CD14-positive monocyte (primary cell): ENCODE measurements at regions not wholly inside any gene's neighbourhood (a gene's known extent, or its start where the extent isn't known, plus 50 kb on each side); places are given as distances from the start of the nearest gene placed in this dataset.

Source experiments
- DNase-seq, 3 donors: peaks; one replicate each; pipeline ENCODE4 v3.0.0-alpha.2; 2011 to 2022
- H2AFZ ChIP-seq: 2 replicates; pipeline ENCODE4 v1.6.0; 2012; ENCODE audit warnings: mild to moderate bottlenecking, low read depth, low read length, inconsistent platforms; ENCODE audit not compliant: insufficient read depth, poor library complexity, severe bottlenecking
- H3K27ac ChIP-seq, 2 donors: 1 replicate in 1 of 2; 2 replicates in 1 of 2; pipeline ENCODE4 v1.5.1; 2012 to 2013; ENCODE audit warnings: low read length in 2 of 2, control low read depth in 1 of 2, inconsistent platforms in 1 of 2, low read depth in 1 of 2, mild to moderate bottlenecking in 1 of 2
- H3K27me3 ChIP-seq, 2 donors: one replicate each; pipeline versions ENCODE4 v1.6.0 to v1.6.1; 2011 to 2013; ENCODE audit warnings: low read length in 2 of 2; ENCODE audit not compliant: control insufficient read depth in 2 of 2, insufficient read depth in 2 of 2
- H3K36me3 ChIP-seq, 2 donors: replicated peaks in 1 of 2; 1 replicate in 1 of 2; 2 replicates in 1 of 2; pipeline versions ENCODE4 v1.5.1 to v1.6.1; 2012 to 2013; ENCODE audit warnings: low read length in 2 of 2, control low read depth in 1 of 2, inconsistent platforms in 1 of 2, mild to moderate bottlenecking in 1 of 2; ENCODE audit not compliant: insufficient read depth in 2 of 2, control insufficient read depth in 1 of 2
- H3K4me1 ChIP-seq, 2 donors: 1 replicate in 1 of 2; 2 replicates in 1 of 2; pipeline versions ENCODE4 v1.5.1 to v1.6.1; 2012 to 2013; ENCODE audit warnings: low read length in 2 of 2, control low read depth in 1 of 2, inconsistent platforms in 1 of 2, mild to moderate bottlenecking in 1 of 2, moderate library complexity in 1 of 2; ENCODE audit not compliant: insufficient read depth in 2 of 2, control insufficient read depth in 1 of 2
- H3K4me2 ChIP-seq: replicated peaks from 2 replicates; pipeline ENCODE3; 2012; ENCODE audit warnings: low read length, moderate library complexity, mild to moderate bottlenecking; ENCODE audit not compliant: poor library complexity, severe bottlenecking; ENCODE audit errors: extremely low read depth
- H3K4me3 ChIP-seq, 3 experiments: fragments of 200-600 bp in 1 of 3; sonication (generic) in 1 of 3; replicated peaks in 1 of 3; 1 replicate in 2 of 3; 2 replicates in 1 of 3; pipeline ENCODE4 v1.5.1; 2011 to 2013; ENCODE audit warnings: low read length in 3 of 3, mild to moderate bottlenecking in 3 of 3, control low read depth in 2 of 3, low read depth in 2 of 3, inconsistent platforms in 1 of 3, moderate library complexity in 1 of 3
- H3K79me2 ChIP-seq: 2 replicates; pipeline ENCODE4 v1.6.0; 2012; ENCODE audit warnings: mild to moderate bottlenecking, control low read depth, inconsistent platforms, low read length, moderate library complexity; ENCODE audit not compliant: insufficient read depth
- H3K9ac ChIP-seq: 2 replicates; pipeline ENCODE4 v1.6.0; 2017; ENCODE audit warnings: low read length, mild to moderate bottlenecking; ENCODE audit not compliant: insufficient read depth, poor library complexity, severe bottlenecking
- H3K9me3 ChIP-seq, 2 donors: replicated peaks in 1 of 2; 1 replicate in 1 of 2; 2 replicates in 1 of 2; pipeline versions ENCODE4 v1.5.1 to v1.6.1; 2012 to 2013; ENCODE audit warnings: low read length in 2 of 2, control low read depth in 1 of 2; ENCODE audit not compliant: control insufficient read depth in 1 of 2, insufficient read depth in 1 of 2
- H4K20me1 ChIP-seq: 2 replicates; pipeline ENCODE4 v1.6.0; 2012; ENCODE audit warnings: mild to moderate bottlenecking, low read length, control low read depth, moderate library complexity; ENCODE audit not compliant: insufficient read depth
- H3K27ac Mint-ChIP-seq, 7 donors: one replicate each; pipeline ENCODE4 v1.8.0; 2020; ENCODE audit warnings: mild to moderate bottlenecking in 7 of 7, mixed read lengths in 7 of 7, moderate library complexity in 6 of 7, inconsistent platforms in 2 of 7
- H3K27me3 Mint-ChIP-seq, 3 donors: one replicate each; pipeline ENCODE4 v1.8.0; 2021 to 2022; ENCODE audit warnings: low read depth in 3 of 3, mild to moderate bottlenecking in 3 of 3, mixed read lengths in 3 of 3, moderate library complexity in 3 of 3, inconsistent platforms in 1 of 3
- H3K36me3 Mint-ChIP-seq, 2 donors: one replicate each; pipeline ENCODE4 v1.8.0; 2020; ENCODE audit warnings: mixed read lengths in 2 of 2, inconsistent platforms in 1 of 2, mild to moderate bottlenecking in 1 of 2
- H3K4me1 Mint-ChIP-seq: one replicate; pipeline ENCODE4 v1.8.0; 2020; ENCODE audit warnings: mild to moderate bottlenecking, mixed read lengths
- H3K4me3 Mint-ChIP-seq, 2 donors: one replicate each; pipeline ENCODE4 v1.8.0; 2020; ENCODE audit warnings: mild to moderate bottlenecking in 2 of 2, mixed read lengths in 2 of 2, moderate library complexity in 1 of 2
- H3K9me3 Mint-ChIP-seq, 7 donors: one replicate each; pipeline ENCODE4 v1.8.0; 2020 to 2022; ENCODE audit warnings: mixed read lengths in 7 of 7, mild to moderate bottlenecking in 6 of 7, moderate library complexity in 6 of 7, inconsistent platforms in 2 of 7
- WGBS: methylation state at CpG from one replicate; pipeline ENCODE4 v1.1.5; 2013; ENCODE audit warnings: missing lambda C conversion rate; ENCODE audit not compliant: insufficient coverage; 5-methylcytosine and 5-hydroxymethylcytosine counted together
- intact Hi-C, 2 donors: fragments of 100-400 bp; cut with micrococcal nuclease; formaldehyde crosslinking; loops; one replicate each; pipeline versions ENCODE4 v1.15.0 to v1.15.1; 2023
- TF ChIP-seq, protein P1 (sequence below): fragments of 200-600 bp; IDR thresholded peaks from one replicate; pipeline ENCODE4 v1.8.0; 2022; ENCODE audit warnings: antibody characterized with exemption, mild to moderate bottlenecking

DNA sequence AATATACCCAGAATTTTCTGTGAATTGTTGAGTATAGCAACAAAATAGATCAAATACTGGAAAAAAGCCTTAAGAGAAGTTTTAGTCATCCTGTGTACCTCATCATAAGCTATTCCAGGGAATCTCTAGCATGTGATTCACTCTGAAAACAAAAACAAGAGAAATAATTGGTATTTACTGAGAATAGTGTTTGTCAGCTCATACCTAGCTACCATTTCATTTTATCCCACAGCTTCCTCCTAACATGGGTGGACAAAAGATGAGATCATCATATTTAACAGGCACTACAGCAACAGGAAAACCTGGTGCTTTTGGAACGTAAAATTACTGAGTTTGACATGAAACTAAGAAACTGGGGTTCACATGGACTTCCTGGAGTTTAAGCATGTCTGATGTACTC lies 753.5 kb upstream of the NECTIN3 start:
- Histone ChIP-seq H3K27me3 (no peaks in the 10 kb centered on the region), H3K36me3 (no peaks in the 10 kb centered on the region), H3K4me1 (peaks cover 0 to 12% of the 10 kb centered on the region in 2 donors), H4K20me1 (no peaks in the 10 kb centered on the region), H3K27ac (no peak overlapping the region), H3K9me3 (no peaks in the 10 kb centered on the region), H3K4me2 (no peak overlapping the region), H3K9ac (no peak overlapping the region), H3K79me2 (no peaks in the 10 kb centered on the region), H2AFZ (no peak overlapping the region), H3K4me3 (no peak overlapping the region)
- Mint-ChIP-seq H3K27me3 (no peaks in the 10 kb centered on the region), H3K4me3 (no peak overlapping the region), H3K36me3 (no peaks in the 10 kb centered on the region), H3K27ac (no peak overlapping the region), H3K9me3 (peaks cover 0 to 5% (median 0%) of the 10 kb centered on the region in 7 donors), H3K4me1 (peaks cover 10% of the 10 kb centered on the region)
- intact Hi-C loops = no loop called here
- DNase-seq = no peak
- no CpG with 5 or more reads among the region's 1 CpG for WGBS
- TF ChIP-seq, protein P1, sequence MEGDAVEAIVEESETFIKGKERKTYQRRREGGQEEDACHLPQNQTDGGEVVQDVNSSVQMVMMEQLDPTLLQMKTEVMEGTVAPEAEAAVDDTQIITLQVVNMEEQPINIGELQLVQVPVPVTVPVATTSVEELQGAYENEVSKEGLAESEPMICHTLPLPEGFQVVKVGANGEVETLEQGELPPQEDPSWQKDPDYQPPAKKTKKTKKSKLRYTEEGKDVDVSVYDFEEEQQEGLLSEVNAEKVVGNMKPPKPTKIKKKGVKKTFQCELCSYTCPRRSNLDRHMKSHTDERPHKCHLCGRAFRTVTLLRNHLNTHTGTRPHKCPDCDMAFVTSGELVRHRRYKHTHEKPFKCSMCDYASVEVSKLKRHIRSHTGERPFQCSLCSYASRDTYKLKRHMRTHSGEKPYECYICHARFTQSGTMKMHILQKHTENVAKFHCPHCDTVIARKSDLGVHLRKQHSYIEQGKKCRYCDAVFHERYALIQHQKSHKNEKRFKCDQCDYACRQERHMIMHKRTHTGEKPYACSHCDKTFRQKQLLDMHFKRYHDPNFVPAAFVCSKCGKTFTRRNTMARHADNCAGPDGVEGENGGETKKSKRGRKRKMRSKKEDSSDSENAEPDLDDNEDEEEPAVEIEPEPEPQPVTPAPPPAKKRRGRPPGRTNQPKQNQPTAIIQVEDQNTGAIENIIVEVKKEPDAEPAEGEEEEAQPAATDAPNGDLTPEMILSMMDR = no peak

DNA sequence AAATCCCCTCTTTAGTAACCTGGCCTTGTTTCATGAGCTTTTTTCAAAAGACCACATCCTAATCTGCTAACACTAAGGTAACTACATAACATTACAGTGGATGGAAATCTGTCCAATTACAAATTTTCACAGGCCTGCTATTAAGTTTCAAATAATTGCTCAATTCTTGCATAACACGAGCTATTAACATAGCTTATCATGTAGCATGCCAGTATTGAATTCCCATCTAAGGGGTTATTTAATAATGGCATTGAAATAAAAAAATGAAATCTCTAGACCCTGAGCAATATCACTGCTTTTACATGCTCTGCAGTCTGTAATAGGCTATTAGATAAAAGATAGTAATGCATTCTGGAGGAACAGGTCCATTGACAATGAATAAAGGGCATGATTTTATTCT lies 748.3 kb upstream of the NECTIN3 start:
- Mint-ChIP-seq H3K9me3 (peaks cover 0 to 5% (median 2%) of the 10 kb centered on the region in 7 donors), H3K36me3 (no peaks in the 10 kb centered on the region), H3K27ac (no peak overlapping the region), H3K27me3 (no peaks in the 10 kb centered on the region), H3K4me3 (no peak overlapping the region), H3K4me1 (no peaks in the 10 kb centered on the region)
- Histone ChIP-seq H2AFZ (no peak overlapping the region), H3K36me3 (no peaks in the 10 kb centered on the region), H3K4me2 (no peak overlapping the region), H3K4me3 (no peak overlapping the region), H3K4me1 (no peaks in the 10 kb centered on the region), H3K9me3 (no peaks in the 10 kb centered on the region), H3K27me3 (no peaks in the 10 kb centered on the region), H3K9ac (no peak overlapping the region), H3K27ac (no peak overlapping the region), H3K79me2 (no peaks in the 10 kb centered on the region), H4K20me1 (no peaks in the 10 kb centered on the region)
- WGBS = no CpG with 5 or more reads among the region's 1 CpG
- intact Hi-C loops = no loop called here
- DNase-seq = no peak
- TF ChIP-seq, protein P1 = no peak
